Endothelial cell of umbilical vein (primary cell): ENCODE measurements at regions not wholly inside any gene's neighbourhood (a gene's known extent, or its start where the extent isn't known, plus 50 kb on each side); places are given as distances from the start of the nearest gene placed in this dataset.

ENCODE experiments used
- CTCF ChIP-seq, 2 donors: IDR thresholded peaks; 1 replicate in 1 of 2; 2 replicates in 1 of 2; pipeline ENCODE4 v1.5.1; 2011; ENCODE audit warnings: low read length in 2 of 2, mild to moderate bottlenecking in 2 of 2, moderate library complexity in 2 of 2, control low read depth in 1 of 2, inconsistent platforms in 1 of 2, low read depth in 1 of 2; ENCODE audit not compliant: insufficient read depth in 1 of 2; ENCODE audit errors: extremely low read depth in 1 of 2
- EZH2 ChIP-seq: IDR thresholded peaks from 2 replicates; pipeline ENCODE4 v1.6.1; 2012; ENCODE audit warnings: borderline replicate concordance, low read depth, mild to moderate bottlenecking, moderate library complexity, low read length, inconsistent platforms; ENCODE audit not compliant: severe bottlenecking
- FOS ChIP-seq: IDR thresholded peaks from 2 replicates; pipeline ENCODE4 v1.6.1; 2011; ENCODE audit warnings: mild to moderate bottlenecking, low read length, moderate library complexity, borderline replicate concordance; ENCODE audit not compliant: insufficient read depth
- JUN ChIP-seq: IDR thresholded peaks from 2 replicates; pipeline ENCODE4 v1.6.1; 2011; ENCODE audit warnings: borderline replicate concordance, low read depth; ENCODE audit not compliant: insufficient read length, insufficient read depth
- MAX ChIP-seq: IDR thresholded peaks from 2 replicates; pipeline ENCODE4 v1.6.1; 2011; ENCODE audit not compliant: insufficient read depth, insufficient read length
- MYC ChIP-seq: IDR thresholded peaks from one replicate; pipeline ENCODE4 v1.6.1; 2011; ENCODE audit warnings: mild to moderate bottlenecking, low read depth, low read length
- POLR2A ChIP-seq: IDR thresholded peaks from 2 replicates; pipeline ENCODE4 v1.6.1; 2012; ENCODE audit warnings: low read depth, mild to moderate bottlenecking, control low read depth, low read length
- POLR2AphosphoS5 ChIP-seq: IDR thresholded peaks from 2 replicates; pipeline ENCODE4 v1.6.1; 2012; ENCODE audit warnings: low read depth, mild to moderate bottlenecking, control low read depth, low read length, moderate library complexity; ENCODE audit not compliant: insufficient read depth

GRCh38 chr9:13002740-13003139 lies 227.9 kb downstream of the LURAP1L start:
- TF ChIP-seq POLR2A (no peak), JUN (no peak), CTCF (IDR thresholded peaks at IDR 0.05; ENCODE audit: extremely low read depth in 1 of 2, insufficient read depth in 1 of 2, low read depth in 1 of 2, low read length in 2 of 2) (no peak), EZH2 (no peak), MYC (no peak), MAX (no peak), FOS (no peak), POLR2AphosphoS5 (no peak)
